UCSD-AML1 (cell line): ENCODE measurements at regions not wholly inside any gene's neighbourhood (a gene's known extent, or its start where the extent isn't known, plus 50 kb on each side); places are given as distances from the start of the nearest gene placed in this dataset.

ENCODE experiments used
- DNase-seq: peaks from one replicate; lab custom pipeline; 2025; ENCODE audit not compliant: unreplicated experiment; lab: John Stamatoyannopoulos, UW

GRCh38 chr2:30310371-30310770 is 79.0 kb downstream of the LBH start:
- no peak for DNase-seq

DNA sequence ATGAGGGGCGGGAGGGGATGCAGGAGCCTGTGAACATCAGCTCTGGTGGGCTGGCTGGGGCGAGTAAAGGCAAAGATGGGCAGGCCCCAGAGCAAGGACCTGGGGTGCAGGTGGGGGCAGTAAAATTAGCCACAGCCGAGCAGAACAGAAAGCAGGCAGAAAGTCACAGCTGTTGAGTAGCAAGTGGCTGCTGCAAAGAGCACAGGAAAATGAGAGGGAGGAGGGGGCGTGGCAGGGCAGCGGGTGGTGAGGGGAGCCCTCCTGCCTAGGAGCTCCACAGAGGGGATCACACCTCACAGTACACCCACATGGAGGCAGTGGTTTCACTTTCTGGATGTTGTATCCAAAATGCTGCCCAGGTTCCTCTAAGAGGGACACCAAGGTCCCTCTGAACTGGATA is 79.6 kb downstream of the LBH start:
- DNase-seq, result no peak

GRCh38 chr2:30311711-30312110 is 80.4 kb downstream of the LBH start:
- no peak for DNase-seq

DNA sequence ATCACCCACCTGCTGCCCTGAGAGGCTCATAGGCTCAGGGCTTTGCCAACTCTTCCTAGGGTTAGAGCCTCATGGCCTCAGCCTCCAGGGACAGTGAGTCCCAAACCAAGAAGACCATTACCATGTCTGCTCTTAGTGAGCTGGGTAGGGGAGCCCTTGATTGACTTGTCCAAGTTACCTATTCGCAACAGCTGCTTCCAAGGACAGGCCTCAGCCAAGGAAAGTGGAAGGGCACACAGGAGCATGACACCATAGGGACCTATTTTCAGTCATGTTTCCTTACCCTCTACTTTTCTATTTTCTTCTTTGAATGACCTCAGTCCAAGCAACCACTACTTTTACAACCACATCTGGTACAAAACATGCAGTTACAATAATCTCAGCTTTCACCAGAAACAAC is 81.6 kb downstream of the LBH start:
- DNase-seq, result no peak

GRCh38 chr2:30314981-30315380 is 83.6 kb downstream of the LBH start:
- no peak for DNase-seq

GRCh38 chr2:30315391-30316063 is 84.2 kb downstream of the LBH start:
- DNase-seq, result no peak

DNA sequence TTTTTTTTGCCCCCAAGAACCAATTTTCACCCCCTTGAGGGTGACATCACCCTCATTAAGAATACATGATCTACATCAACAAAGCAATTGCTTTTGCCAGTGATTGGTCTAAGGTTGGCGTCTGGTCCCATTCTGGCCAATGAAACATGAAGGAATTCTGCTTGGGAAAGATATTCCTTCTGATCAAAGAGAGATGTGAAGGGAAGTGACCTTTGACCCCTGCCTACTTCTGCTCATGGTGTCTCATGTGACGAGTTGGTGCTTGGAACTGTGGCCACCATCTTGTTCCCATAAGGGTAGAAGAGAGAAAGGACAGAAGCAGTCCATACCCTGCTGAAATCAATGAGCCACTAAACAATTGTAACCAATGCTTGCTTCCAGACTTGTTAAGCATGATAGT is 85.1 kb downstream of the LBH start:
- DNase-seq, result no peak

DNA sequence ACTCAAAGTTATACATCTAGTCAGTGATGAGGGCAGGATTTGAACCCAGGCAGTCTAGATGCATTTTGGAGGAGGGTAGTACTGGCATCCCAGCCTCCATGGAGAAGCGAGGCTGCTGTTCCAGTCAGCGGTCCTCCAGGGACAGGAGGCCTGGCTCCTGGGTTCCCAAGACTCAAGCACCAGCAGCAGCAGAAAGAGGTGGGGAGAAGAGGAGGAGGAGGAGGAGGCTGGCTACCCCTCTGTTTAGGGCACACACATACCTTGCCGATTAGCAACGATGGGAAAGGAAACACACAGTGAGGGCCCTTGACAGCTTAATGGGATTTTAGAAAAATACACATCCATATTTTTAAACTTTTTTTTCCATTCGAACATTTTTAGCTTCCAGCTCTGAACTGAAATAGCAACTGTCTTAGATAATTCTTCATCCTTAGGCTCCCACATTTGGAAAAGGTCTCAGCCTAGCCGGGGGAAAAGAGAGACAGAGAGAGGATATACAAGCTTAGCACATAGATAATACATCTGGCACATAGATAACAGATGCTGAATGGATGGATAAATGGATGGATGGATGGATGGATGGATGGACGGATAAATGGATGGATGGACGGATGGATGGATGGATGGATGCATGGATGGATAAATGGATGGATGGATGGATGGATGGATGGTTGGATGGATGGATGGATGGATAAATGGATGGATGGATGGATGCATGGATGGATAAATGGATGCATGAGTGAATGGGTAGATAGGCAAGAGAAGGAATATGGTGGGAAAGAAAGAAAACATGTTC is 87.9 kb downstream of the LBH start:
- DNase-seq, result no peak

- no peak for DNase-seq
Measured at GRCh38 chr2:30321466-30321865, 90.1 kb downstream of the LBH start.

- DNase-seq, result no peak
Measured at GRCh38 chr2:30323499-30323898, 92.2 kb downstream of the LBH start.

- DNase-seq, result no peak
Measured at GRCh38 chr2:30324245-30324908, 93.0 kb downstream of the LBH start.

GRCh38 chr2:30325600-30326328 is 94.4 kb downstream of the LBH start:
- no peak for DNase-seq

DNA sequence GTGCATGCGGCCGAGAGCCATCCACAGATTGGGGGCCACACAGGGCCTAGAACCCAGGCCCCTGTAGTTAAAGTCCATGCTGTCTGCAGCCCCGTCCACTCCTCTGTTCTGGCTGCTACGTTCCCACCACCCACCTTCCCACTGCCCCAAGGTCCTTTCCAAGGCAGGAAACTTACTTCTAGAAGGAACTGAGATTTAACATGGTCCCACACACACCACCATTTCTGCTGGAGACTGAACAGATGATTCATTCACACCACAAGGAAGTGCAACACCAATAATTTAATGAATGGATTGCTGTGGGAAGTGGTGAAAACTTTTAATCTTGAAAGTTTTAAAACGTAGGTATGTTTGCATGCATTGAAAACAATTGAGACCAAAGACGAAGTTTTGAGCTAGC is 95.2 kb downstream of the LBH start:
- no peak for DNase-seq

GRCh38 chr2:30331038-30331437 is 99.7 kb downstream of the LBH start:
- DNase-seq, result no peak

GRCh38 chr2:30331869-30332268 is 100.5 kb downstream of the LBH start:
- no peak for DNase-seq

DNA sequence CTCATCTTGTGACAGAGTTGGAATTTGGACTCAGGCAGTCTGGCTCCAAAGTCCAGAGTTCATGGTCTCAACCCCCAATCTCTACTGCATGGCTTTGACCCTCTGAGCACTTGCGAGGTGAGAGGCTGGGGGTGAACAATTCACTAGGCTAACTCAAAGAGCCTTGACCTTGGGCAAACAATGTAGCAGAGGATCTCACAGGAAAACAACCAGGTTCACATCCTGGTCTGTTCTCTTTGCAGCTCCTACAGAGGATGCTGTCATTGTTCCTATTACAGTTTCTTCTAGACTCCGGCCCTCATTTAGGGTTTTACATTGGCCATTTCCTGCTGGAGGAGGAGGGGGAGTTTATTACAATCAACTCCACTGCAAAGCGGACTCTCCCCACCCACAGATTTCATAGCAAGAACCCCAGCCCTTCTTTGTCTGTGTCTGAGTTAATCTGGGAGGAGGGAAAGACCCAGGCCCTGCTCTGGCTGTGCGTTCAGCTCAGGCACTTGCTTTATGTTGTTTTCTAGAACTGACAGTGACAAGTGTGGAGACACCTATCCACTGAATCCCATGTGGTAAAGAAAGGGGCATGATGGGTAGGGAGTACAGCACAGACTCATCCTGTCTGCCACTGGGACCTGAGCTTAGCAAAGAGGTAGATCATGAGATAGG is 101.6 kb downstream of the LBH start:
- DNase-seq, result no peak

DNA sequence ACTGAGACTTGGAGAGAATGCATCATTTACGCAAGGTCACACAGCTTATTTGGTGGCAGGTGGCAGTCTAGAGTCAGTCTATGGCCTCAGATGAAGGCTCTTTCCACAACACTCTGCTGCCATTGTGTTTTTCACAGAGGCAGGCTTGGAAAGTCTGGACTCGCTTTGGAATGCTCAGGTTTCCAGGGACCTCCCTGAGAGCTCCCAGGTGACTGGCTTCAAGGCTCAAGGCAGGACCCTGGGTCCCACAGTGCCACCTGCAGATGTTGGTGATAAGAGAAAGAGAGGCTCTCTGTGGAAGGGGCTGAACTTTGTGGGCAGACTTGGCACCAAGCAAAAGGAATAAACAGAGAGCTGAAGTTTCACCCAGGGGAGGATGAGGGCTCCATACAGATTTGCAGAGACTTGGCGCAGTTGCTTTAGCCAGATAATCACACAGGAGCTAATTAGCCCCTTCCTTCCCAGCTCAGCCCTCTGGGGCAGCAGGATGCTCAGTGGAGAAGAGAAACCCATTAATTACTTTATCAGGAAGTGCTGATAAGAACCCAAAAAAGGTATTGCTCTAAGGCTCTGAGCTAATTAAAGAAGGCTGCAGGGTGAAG is 103.5 kb downstream of the LBH start:
- DNase-seq, result peak; percentile 44

DNA sequence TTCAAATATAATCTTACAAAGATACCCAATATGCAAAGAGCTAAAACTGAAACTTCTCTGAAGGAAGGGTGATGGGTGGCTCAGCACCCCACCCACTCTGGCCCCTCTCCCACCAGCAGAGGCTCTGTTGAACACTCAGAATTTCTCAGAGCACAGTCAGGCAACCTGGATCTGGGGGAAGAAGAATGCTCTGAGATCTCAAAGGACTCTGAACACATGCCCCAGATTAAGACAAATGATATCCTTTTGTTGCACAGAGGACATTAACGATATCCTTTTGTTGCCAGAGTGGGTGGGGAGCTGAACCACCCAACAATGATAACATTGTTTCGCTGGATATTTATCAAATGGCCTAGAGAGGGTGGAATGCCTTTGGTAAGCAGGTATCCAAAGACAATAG is 104.8 kb downstream of the LBH start:
- DNase-seq, result no peak

DNA sequence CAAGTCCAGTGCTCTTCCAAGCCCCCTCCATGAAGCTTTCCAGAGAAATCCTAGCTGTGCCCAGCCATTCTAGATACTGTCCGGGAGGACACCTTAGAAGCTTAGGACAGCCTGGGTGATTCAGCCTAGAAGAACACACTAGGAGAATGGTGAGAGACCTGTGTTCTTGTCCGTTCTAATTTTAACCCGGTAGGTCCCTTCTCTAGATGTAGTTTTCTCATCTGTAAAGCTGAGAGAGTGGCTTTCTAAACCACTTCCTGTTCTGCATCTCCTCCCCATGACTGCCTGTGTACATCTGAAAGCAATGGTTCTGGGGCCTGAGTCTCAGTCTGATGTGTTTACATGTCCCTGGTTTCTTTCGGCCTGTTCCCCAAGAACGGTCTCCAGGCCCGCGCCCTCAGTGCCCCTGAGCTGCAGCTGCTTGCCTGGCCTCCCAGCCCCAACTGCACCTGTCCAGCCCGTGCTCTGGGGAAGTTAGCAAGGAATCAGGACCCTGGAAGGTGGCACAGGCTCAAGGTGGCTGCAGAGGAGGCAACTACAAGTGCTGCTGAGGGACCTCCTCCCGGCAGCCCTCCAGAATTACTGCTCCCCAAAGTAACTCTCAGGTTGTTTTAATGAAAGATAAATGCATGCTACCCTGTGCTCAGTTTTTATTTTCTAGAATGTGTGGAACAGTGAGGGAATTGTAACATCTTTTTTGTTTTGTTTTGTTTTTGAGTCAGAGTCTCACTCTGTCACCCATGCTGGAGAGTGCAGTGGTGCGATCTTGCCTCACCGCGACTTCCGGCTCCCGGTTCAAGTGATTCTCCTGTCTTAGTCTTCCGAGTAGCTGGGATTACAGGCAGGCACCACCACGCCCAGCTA is 105.9 kb downstream of the LBH start:
- DNase-seq, result peak; percentile 36

DNA sequence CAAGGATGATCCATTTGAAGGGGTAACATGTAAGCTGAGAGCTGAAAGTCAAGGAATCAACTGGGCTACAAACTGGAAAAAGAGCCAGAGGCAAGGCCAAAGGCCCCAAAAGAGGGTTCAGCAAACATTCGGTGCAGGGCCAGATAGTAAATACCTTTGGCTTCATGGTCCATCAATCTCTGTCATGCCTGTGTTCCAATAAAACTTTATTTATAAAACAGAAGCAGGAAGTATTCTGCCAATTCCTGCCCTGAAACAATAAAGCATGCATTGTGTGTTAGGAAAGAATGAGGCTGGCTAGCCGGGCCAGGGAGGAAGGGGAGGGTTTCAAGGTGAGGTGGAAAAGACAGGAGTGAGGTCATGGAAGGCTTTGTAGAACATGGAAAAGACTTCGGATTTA is 107.1 kb downstream of the LBH start:
- no peak for DNase-seq
